GM18508 (cell line): ENCODE measurements at regions not wholly inside any gene's neighbourhood (a gene's known extent, or its start where the extent isn't known, plus 50 kb on each side); places are given as distances from the start of the nearest gene placed in this dataset.
"Not testable (repeated sequence)": the region's sequence is repeated elsewhere in the genome, so short reads cannot be mapped to it uniquely, and the experiment has no call there.

Experiments used
- ATAC-seq: cut with Tn5 transposase; IDR thresholded peaks from one replicate; pipeline ENCODE4 v1.9.1; 2021; ENCODE audit warnings: moderate number of reproducible peaks; ENCODE audit not compliant: insufficient read depth, unreplicated experiment

DNA sequence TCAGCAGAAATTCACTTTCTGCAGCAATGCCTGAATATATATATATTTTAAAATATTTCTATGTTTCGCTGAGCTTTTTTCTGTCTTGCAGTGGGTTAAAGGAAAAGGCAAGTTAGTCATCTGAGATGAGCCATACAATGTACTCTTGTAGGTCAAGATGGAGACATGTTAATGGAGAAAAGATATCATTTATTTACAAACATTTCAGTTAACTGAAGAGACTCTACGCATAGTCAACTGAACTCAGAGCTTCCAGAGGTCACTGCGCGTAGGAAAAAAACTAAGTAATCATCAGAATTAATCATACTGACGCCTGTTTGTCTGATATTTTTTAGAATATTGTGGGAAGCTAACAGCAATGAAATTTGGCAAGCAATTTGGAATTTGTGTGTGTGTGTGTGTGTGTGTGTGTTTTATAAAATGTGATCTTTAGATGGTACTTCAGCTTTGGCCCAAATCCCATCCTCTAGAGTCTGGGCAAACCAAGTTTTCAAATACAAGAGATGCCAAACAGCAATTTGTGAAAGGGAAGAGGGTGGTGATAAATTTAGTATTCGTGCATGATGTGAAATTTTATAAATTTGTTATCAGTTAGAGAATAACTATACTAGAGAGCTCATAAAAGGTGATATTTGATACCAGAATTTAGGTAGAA, 193.9 kb upstream of the AGR3 start:
- ATAC-seq: no peak

- ATAC-seq: no peak
Measured at GRCh38 chr7:17078298-17078697, 196.5 kb upstream of the AGR3 start.

GRCh38 chr7:17083392-17084165, 201.8 kb upstream of the AGR3 start:
- no peak for ATAC-seq

GRCh38 chr7:17084166-17084475, 202.3 kb upstream of the AGR3 start:
- no peak for ATAC-seq

DNA sequence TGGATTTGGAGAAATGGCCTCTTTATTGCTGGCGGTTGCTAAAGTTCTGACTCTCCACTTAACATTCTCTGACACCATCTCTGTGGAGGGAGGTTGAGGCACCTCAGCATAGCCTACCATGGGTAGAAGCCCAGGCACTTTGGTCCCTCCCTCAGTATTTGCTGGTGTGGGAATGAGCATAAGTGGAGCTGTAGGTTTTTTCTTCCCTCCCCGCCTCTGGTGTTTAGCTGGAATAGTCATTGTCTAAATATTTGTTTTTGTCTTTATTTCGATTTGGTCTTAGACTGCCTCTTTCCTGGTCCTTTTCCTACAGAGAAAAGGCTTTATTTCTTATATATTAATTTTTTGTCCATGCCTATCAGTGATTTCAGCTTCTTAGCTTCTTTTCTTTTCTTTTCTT, 203.4 kb upstream of the AGR3 start:
- no peak for ATAC-seq

DNA sequence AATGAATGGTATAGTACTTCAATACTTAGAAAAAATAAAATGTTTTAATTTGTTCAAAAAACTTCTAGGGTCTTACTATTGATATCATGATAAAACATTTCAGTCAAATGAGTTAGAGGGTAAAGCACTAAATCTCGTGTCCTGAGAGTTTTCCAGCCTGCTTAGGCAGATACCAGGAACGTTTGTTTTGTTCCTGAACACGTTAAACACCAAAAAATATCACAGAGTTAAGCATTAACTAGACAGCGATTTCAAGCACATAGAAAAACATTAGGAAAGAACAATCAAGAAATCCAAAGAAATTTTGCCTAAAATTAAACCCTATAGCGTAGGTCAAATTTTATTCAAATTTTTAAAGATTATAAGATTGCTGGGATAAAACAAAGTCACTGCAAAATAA, 204.6 kb upstream of the AGR3 start:
- no peak for ATAC-seq

- ATAC-seq: no peak
Measured at GRCh38 chr7:17090751-17091150, 207.7 kb upstream of the AHR start.

DNA sequence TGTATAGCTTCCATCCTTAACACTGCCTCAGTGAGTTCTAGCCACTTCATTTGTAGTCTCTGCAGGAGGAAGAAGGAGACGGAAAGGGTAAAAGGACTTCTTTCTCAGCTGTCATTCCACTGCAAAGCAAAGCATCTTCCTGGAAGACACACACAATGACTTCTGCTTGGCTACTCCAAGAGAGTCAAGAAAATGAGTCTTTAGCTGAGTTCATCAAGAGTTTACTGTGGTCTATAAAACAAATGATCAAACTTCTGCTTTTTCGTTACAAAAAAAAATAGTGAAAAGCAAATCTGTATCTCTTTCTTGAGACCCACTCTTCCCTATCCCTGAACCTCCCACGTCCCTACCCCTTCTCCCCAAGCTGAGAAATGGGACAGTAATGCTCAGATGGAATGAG, 205.0 kb upstream of the AHR start:
- no peak for ATAC-seq

DNA sequence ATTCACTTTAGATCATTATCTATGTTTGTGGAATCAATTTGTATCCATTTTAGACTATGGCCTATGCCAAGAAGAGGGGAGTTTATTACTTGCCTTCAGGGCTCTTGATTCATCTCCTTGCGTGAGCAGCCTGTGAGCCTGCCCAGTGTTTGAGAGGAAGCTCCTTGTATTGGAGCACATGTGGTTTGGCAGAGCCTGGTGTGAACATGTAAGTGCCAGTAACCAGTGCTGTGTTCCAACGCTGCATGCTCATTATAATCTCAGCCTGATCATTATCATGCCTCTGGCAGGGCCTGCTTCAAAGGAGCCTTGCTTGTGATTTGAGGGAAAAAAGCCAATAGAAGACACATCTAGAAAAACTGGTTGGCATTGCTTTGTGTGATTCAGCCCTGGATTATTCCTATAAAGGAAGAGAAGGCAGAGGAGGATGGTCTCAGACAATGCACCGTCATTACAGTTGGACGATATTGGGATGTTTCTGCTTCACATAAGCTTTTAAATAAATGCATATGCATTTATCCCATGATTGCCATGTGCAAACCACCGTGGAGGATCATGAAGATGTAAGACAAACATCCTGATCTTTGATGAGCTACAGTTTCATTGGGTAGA, 203.4 kb upstream of the AHR start:
- no peak for ATAC-seq

GRCh38 chr7:17095931-17096330, 202.5 kb upstream of the AHR start:
- ATAC-seq: no peak

GRCh38 chr7:17097668-17098297, 200.7 kb upstream of the AHR start:
- ATAC-seq: no peak

DNA sequence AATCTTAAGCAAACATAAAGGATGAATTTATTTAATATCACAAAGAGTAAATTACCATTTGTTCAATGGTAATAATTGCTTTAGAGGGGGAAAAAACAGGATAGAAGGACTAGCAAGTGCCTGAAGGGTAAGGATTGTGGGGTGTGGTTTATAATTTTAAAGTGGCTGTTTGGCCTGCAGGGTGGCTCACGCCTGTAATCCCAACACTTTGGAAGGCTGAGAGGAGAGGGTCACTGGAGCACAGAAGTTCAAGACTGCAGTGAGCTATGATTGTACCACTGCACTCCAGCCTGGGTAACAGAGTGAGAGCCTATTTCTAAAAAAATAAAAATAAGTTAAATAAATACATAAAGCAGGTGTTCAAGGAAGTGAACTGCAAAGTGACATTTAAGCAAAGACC, 199.9 kb upstream of the AHR start:
- ATAC-seq: no peak

DNA sequence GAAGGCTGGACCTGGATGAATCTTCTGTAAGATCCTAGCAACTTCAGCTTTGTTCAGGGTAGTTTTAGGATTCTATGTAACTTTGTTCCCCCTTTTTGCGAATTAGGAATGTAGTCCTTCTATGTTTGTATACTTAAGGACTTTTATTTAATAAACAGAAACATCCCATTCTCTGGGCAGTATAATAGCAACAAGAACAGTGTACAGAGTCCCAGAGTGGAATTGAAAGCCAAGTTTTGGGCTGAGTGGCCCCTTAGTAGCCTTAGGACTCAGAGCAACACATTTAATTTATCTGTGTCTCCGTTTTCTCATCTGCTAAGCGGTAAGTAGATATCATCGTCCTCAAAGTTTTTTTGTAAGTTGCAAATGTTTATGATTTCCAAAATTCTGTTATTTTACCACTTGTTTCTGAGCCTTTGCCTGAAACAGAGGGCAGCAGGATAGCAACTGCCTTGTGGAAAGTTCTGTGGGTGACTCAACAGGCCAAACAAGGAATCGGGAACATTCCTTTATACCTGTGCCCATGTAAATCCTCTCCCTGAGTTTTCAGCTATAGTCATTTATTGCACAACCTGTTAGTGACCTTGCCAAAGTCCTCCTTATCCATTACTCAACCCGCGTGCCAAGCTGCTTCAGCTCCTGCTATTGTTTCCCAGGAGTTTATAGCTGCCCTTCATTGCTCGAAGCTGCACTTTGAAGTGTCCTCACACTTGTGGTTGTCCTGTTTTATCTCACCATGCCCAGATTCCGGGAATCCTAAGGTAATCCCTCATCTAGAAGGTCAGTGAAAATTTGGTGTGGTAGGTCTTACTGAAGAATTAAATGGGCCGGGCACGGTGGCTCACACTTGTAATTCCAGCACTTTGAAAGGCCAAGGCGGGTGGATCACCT, 199.1 kb upstream of the AHR start:
- no peak for ATAC-seq

DNA sequence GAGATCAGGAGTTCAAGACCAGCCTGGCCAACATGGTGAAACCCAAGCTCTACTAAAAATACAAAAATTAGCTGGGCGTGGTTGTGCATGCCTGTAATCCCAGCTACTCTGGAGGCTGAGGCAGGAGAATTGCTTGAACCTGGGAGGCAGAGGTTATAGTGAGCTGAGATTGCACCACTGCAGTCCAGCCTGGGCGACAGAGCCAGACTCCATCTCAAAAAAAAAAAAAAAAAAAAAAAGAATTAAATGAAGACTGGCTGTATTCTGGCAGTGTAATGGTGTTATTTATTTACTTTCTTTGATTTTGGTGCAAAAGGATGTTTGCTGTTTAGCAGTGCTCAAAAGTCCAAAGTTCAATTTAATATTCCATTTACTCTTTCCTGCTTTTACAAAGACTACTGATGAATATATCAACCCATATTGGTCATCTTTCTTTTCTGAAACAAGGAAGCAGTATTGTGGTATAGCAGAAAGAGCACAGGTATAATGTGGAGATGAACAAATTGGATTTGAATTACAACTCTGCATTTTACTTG, 198.4 kb upstream of the AHR start:
- not testable (repeated sequence) for ATAC-seq

GRCh38 chr7:17101207-17101696, 197.2 kb upstream of the AHR start:
- no peak for ATAC-seq

- ATAC-seq: no peak
Measured at GRCh38 chr7:17103170-17103569, 195.3 kb upstream of the AHR start.

- ATAC-seq: no peak
Measured at GRCh38 chr7:17103984-17104383, 194.5 kb upstream of the AHR start.

- no peak for ATAC-seq
Measured at GRCh38 chr7:17104419-17104818, 194.0 kb upstream of the AHR start.

DNA sequence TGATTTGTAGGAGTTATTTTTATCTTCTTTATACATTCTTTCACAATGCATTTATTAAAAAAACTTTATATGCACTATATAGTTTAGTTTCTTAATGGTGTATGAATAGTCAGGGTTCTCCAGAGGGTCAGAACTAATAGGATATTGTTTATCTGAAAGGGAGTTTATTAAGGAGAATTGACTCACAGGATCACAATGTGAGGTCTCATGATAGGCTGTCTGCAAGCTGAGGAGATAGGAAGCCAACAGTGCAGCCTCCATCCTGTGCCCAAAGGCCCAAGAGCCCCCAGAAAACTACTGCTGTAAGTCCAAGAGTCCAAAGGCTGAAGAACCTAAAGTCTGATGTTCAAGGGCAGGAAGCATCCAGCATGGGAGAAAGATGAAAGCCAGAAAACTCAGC, 192.8 kb upstream of the AHR start:
- no peak for ATAC-seq

GRCh38 chr7:17108049-17108584, 190.3 kb upstream of the AHR start:
- ATAC-seq: no peak
